ENCODE measurements at regions not wholly inside any gene's neighbourhood (a gene's known extent, or its start where the extent isn't known, plus 50 kb on each side); places are given as distances from the start of the nearest gene placed in this dataset.
"Not testable (repeated sequence)": the region's sequence is repeated elsewhere in the genome, so short reads cannot be mapped to it uniquely, and the experiment has no call there.

- no peak for DNase-seq
These were observed 576.8 kb upstream of the HS3ST1 start for GRCh38 chr4:12005471-12005870.

GRCh38 chr4:11996581-11996980 lies 567.9 kb upstream of the HS3ST1 start:
- DNase-seq: not testable (repeated sequence)

- no peak for DNase-seq
These were observed 548.1 kb upstream of the HS3ST1 start for GRCh38 chr4:11976726-11977263.

GRCh38 chr4:11973270-11973669 lies 544.6 kb upstream of the HS3ST1 start:
- no peak for DNase-seq

GRCh38 chr4:11970754-11971153 lies 542.1 kb upstream of the HS3ST1 start:
- no peak for DNase-seq

- DNase-seq: no peak
These were observed 538.1 kb upstream of the HS3ST1 start for GRCh38 chr4:11966782-11967181.

- no peak for DNase-seq
These were observed 525.4 kb upstream of the HS3ST1 start for GRCh38 chr4:11954093-11954492.

- no peak for DNase-seq
These were observed 520.7 kb upstream of the HS3ST1 start for GRCh38 chr4:11949355-11949754.

GRCh38 chr4:11947629-11948028 lies 518.9 kb upstream of the HS3ST1 start:
- not testable (repeated sequence) for DNase-seq

- DNase-seq: no peak
These were observed 509.2 kb upstream of the HS3ST1 start for GRCh38 chr4:11937941-11938340.

- no peak for DNase-seq
These were observed 502.6 kb upstream of the HS3ST1 start for GRCh38 chr4:11931266-11931820.

- DNase-seq: no peak
These were observed 500.4 kb upstream of the HS3ST1 start for GRCh38 chr4:11929080-11929479.

GRCh38 chr4:11919316-11919715 lies 490.6 kb upstream of the HS3ST1 start:
- DNase-seq: no peak

- DNase-seq: no peak
These were observed 485.7 kb upstream of the HS3ST1 start for GRCh38 chr4:11914406-11914805.

GRCh38 chr4:11912886-11913285 lies 484.2 kb upstream of the HS3ST1 start:
- DNase-seq: no peak

GRCh38 chr4:11910812-11911211 lies 482.1 kb upstream of the HS3ST1 start:
- no peak for DNase-seq

- DNase-seq: no peak
These were observed 480.0 kb upstream of the HS3ST1 start for GRCh38 chr4:11908712-11909111.

- DNase-seq: no peak
These were observed 479.5 kb upstream of the HS3ST1 start for GRCh38 chr4:11908205-11908604.

GRCh38 chr4:11904846-11905739 lies 476.4 kb upstream of the HS3ST1 start:
- DNase-seq: no peak

- no peak for DNase-seq
These were observed 475.4 kb upstream of the HS3ST1 start for GRCh38 chr4:11904117-11904535.

- DNase-seq: no peak
These were observed 472.4 kb upstream of the HS3ST1 start for GRCh38 chr4:11901089-11901488.

GRCh38 chr4:11900359-11900758 lies 471.7 kb upstream of the HS3ST1 start:
- DNase-seq: no peak

GRCh38 chr4:11898796-11899195 lies 470.1 kb upstream of the HS3ST1 start:
- DNase-seq: no peak

- DNase-seq: no peak
These were observed 467.1 kb upstream of the HS3ST1 start for GRCh38 chr4:11895766-11896165.

Measured in activated CD8-positive, alpha-beta memory T cell treated with anti-CD3 and anti-CD28 coated beads, Interleukin-2, amount 50 U/mL, for 4 hours (primary cell).